ENCODE measurements at regions not wholly inside any gene's neighbourhood (a gene's known extent, or its start where the extent isn't known, plus 50 kb on each side); places are given as distances from the start of the nearest gene placed in this dataset.

GRCh38 chr1:199163267-199163666 lies 524.4 kb downstream of the PTPRC start:
- Histone ChIP-seq H3K27me3 (ENCODE audit: control insufficient read depth, insufficient read depth, low read length) (no peaks in the 10 kb centered on the region), H3K4me1 (ENCODE audit: control insufficient read depth, insufficient read depth, low read length) (no peaks in the 10 kb centered on the region), H3K27ac (ENCODE audit: low read length) (no peak overlapping the region), H3K36me3 (ENCODE audit: control insufficient read depth, insufficient read depth, low read length) (no peaks in the 10 kb centered on the region), H3K9me3 (ENCODE audit: control insufficient read depth, insufficient read depth, low read depth, low read length) (no peaks in the 10 kb centered on the region), H3K4me3 (ENCODE audit: low read depth in 2 of 2, low read length in 2 of 2) (no peak overlapping the region)
- CTCF ChIA-PET = no interaction called here
- no TSS peak for BruUV-seq (replicated peaks)
- TF ChIP-seq CTCF (IDR thresholded peaks at IDR 0.05) = no peak
- TF ChIP-seq REST (IDR thresholded peaks at IDR 0.05; ENCODE audit: insufficient read depth in 1 of 2, low read depth in 2 of 2, low read length in 1 of 2) = no peak
- TF ChIP-seq POLR2AphosphoS5 (IDR thresholded peaks at IDR 0.05; ENCODE audit: low read depth, low read length) = no peak
- no peak for TF ChIP-seq SIN3A (IDR thresholded peaks at IDR 0.05; ENCODE audit: borderline replicate concordance, insufficient read depth, low read depth, low read length)
- TF ChIP-seq TCF7L2 (IDR thresholded peaks at IDR 0.05; ENCODE audit: low read depth, low read length) = no peak
- ATAC-seq (no peak), DNase-seq (ENCODE audit: low read depth, low spot score) (no peak)
- intact Hi-C loops (cut with micrococcal nuclease; ENCODE audit: unreplicated experiment) (no loop called here), in situ Hi-C loops (cut with HindIII; ENCODE audit: low pct_unique_long_range_greater_than_20kb, low sequenced_read_pairs) (no loop called here)
- POLR2A ChIA-PET = no interaction called here

- intact Hi-C loops (cut with micrococcal nuclease; ENCODE audit: unreplicated experiment) = no loop called here
- in situ Hi-C loops (cut with HindIII; ENCODE audit: low pct_unique_long_range_greater_than_20kb, low sequenced_read_pairs) = no loop called here
- no peak for ATAC-seq
- H3K27me3 ChIP-seq (ENCODE audit: control insufficient read depth, insufficient read depth, low read length) = no peaks in the 10 kb centered on the region
- no peaks in the 10 kb centered on the region for H3K36me3 ChIP-seq (ENCODE audit: control insufficient read depth, insufficient read depth, low read length)
- no peaks in the 10 kb centered on the region for H3K4me1 ChIP-seq (ENCODE audit: control insufficient read depth, insufficient read depth, low read length)
- no peak overlapping the region for H3K4me3 ChIP-seq (ENCODE audit: low read depth in 2 of 2, low read length in 2 of 2)
- H3K27ac ChIP-seq (ENCODE audit: low read length) = no peak overlapping the region
- TF ChIP-seq TCF7L2 (IDR thresholded peaks at IDR 0.05; ENCODE audit: low read depth, low read length) (no peak), SIN3A (IDR thresholded peaks at IDR 0.05; ENCODE audit: borderline replicate concordance, insufficient read depth, low read depth, low read length) (no peak), CTCF (IDR thresholded peaks at IDR 0.05) (no peak), POLR2AphosphoS5 (IDR thresholded peaks at IDR 0.05; ENCODE audit: low read depth, low read length) (no peak), REST (IDR thresholded peaks at IDR 0.05; ENCODE audit: insufficient read depth in 1 of 2, low read depth in 2 of 2, low read length in 1 of 2) (no peak)
- no peak for DNase-seq (ENCODE audit: low read depth, low spot score)
- no peaks in the 10 kb centered on the region for H3K9me3 ChIP-seq (ENCODE audit: control insufficient read depth, insufficient read depth, low read depth, low read length)
- CTCF ChIA-PET = no interaction called here
- POLR2A ChIA-PET = no interaction called here
- no TSS peak for BruUV-seq (replicated peaks)
These were observed 524.8 kb downstream of the PTPRC start for GRCh38 chr1:199163670-199164069.
